Peyer's patch (tissue), 4 donors: ENCODE measurements at regions not wholly inside any gene's neighbourhood (a gene's known extent, or its start where the extent isn't known, plus 50 kb on each side); places are given as distances from the start of the nearest gene placed in this dataset.

Source experiments
- DNase-seq, 3 donors: peaks; one replicate each; pipeline ENCODE4 v3.0.0-alpha.2; 2017 to 2019
- H3K27ac ChIP-seq, 4 donors: fragments of 200-600 bp; sonication (generic); one replicate each; pipeline ENCODE4 v1.5.1; 2016 to 2019
- H3K27me3 ChIP-seq, 2 donors: fragments of 200-600 bp; sonication (generic); one replicate each; pipeline ENCODE4 v1.5.1; 2019
- H3K36me3 ChIP-seq, 3 donors: fragments of 200-600 bp; sonication (generic); one replicate each; pipeline ENCODE4 v1.5.1; 2016 to 2019
- H3K4me1 ChIP-seq, 4 donors: fragments of 200-600 bp; sonication (generic); one replicate each; pipeline ENCODE4 v1.5.1; 2016 to 2019
- H3K4me3 ChIP-seq, 4 donors: fragments of 200-600 bp; sonication (generic); 1 replicate in 3 of 4; 2 replicates in 1 of 4; pipeline ENCODE4 v1.5.1; 2016 to 2019; ENCODE audit warnings: mild to moderate bottlenecking in 1 of 4
- H3K9me3 ChIP-seq, 4 donors: fragments of 200-600 bp; sonication (generic); one replicate each; pipeline ENCODE4 v1.5.1; 2016 to 2019; ENCODE audit warnings: mild to moderate bottlenecking in 1 of 4
- POLR2A ChIP-seq, 2 donors: fragments of 450-650 bp; IDR thresholded peaks; one replicate each; pipeline ENCODE4 v1.5.1; 2017; ENCODE audit warnings: antibody characterized with exemption in 2 of 2, mild to moderate bottlenecking in 2 of 2, moderate library complexity in 2 of 2
- TF ChIP-seq, protein P1 (sequence below), 6 experiments: fragments of 450-650 bp in 4 of 6; fragments of 200-600 bp in 2 of 6; sonication (generic) in 1 of 6; IDR thresholded peaks; one replicate each; pipeline ENCODE4 v1.5.1; 2017 to 2019; ENCODE audit warnings: antibody characterized with exemption in 6 of 6, mild to moderate bottlenecking in 3 of 6, moderate library complexity in 1 of 6

DNA sequence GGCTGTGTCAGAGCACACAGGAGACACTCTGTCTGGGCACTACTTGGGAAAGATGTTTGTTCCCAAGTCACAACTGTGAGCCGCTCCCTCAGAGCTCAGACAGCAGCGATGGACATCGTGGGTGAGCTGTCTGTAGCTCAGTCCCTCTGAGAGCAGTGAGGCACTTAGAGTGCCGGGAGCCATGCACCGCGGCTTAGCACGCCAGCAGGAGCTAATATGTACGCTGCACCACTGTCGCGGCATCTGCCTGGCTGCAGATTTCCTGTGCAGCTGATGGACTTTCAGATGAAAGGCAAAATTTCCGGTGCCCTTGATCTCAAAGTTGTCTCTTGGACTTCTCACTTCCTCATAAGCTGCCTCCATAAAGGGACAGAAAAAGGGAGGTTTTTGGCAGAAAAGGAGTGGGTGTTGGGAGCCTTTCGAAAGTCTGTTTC is 92.8 kb upstream of the ZNF469 start:
- Histone ChIP-seq H3K27ac (no peak overlapping the region), H3K9me3 (peaks cover 0 to 11% (median 3%) of the 10 kb centered on the region in 4 donors), H3K36me3 (no peaks in the 10 kb centered on the region), H3K27me3 (no peaks in the 10 kb centered on the region), H3K4me1 (no peaks in the 10 kb centered on the region), H3K4me3 (no peak overlapping the region)
- TF ChIP-seq POLR2A (IDR thresholded peaks at IDR 0.05) = no peak
- TF ChIP-seq, protein P1, sequence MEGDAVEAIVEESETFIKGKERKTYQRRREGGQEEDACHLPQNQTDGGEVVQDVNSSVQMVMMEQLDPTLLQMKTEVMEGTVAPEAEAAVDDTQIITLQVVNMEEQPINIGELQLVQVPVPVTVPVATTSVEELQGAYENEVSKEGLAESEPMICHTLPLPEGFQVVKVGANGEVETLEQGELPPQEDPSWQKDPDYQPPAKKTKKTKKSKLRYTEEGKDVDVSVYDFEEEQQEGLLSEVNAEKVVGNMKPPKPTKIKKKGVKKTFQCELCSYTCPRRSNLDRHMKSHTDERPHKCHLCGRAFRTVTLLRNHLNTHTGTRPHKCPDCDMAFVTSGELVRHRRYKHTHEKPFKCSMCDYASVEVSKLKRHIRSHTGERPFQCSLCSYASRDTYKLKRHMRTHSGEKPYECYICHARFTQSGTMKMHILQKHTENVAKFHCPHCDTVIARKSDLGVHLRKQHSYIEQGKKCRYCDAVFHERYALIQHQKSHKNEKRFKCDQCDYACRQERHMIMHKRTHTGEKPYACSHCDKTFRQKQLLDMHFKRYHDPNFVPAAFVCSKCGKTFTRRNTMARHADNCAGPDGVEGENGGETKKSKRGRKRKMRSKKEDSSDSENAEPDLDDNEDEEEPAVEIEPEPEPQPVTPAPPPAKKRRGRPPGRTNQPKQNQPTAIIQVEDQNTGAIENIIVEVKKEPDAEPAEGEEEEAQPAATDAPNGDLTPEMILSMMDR (IDR thresholded peaks at IDR 0.05) = no peak
- DNase-seq = peak in 1 of 3 donors; percentile 29

DNA sequence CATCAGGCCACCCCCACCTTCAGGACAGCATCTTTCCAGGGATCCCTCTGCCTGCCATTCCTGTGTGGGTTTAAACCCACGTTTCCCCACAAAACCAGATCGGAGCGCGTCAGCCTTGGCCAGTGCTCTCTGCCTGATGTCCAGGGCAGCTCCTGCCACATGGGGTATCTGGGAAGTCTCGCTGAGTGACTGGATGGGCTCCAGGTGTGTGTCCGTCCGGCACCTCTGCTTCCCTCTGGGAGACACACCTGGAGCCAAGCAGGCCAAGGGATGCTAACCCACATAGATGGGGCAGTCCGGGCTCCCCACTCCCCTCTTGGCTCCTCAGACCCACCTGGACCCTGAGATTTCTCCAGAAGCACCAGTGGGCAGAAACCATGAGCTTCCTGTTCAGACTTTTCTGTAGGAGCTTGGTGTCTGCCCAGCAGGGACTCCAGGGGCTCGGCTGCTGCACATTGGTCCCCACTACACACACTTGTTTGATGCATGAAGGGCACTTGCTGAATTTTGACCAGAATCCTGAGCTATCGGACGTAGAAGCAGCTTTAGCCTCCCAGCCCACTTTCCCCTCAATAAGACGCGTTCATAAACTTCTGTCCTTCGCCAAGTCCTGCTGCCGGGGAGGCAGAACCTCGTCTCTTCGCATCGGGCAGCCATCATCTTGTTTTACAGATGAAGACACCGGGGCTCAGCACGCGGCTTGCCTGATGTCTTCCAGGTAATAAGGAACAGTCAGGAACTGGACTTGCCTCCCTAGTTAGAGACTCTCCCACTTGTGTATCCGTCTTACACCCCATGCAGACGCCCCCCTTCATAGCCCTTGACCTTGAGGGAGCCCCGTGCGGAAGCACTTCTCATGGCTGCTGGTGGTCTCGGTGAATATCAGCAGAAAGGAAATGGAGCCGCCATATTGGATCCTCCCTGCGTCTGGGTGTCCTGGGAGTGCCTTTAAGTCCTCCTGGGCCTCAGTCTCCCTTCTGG is 91.6 kb upstream of the ZNF469 start:
- Histone ChIP-seq H3K27me3 (no peaks in the 10 kb centered on the region), H3K4me3 (no peak overlapping the region), H3K36me3 (no peaks in the 10 kb centered on the region), H3K9me3 (peaks cover 0 to 11% (median 3%) of the 10 kb centered on the region in 4 donors), H3K4me1 (no peaks in the 10 kb centered on the region), H3K27ac (no peak overlapping the region)
- TF ChIP-seq, protein P1 (IDR thresholded peaks at IDR 0.05) = no peak
- no peak for TF ChIP-seq POLR2A (IDR thresholded peaks at IDR 0.05)
- DNase-seq = peak in 1 of 3 donors; percentile 32

DNA sequence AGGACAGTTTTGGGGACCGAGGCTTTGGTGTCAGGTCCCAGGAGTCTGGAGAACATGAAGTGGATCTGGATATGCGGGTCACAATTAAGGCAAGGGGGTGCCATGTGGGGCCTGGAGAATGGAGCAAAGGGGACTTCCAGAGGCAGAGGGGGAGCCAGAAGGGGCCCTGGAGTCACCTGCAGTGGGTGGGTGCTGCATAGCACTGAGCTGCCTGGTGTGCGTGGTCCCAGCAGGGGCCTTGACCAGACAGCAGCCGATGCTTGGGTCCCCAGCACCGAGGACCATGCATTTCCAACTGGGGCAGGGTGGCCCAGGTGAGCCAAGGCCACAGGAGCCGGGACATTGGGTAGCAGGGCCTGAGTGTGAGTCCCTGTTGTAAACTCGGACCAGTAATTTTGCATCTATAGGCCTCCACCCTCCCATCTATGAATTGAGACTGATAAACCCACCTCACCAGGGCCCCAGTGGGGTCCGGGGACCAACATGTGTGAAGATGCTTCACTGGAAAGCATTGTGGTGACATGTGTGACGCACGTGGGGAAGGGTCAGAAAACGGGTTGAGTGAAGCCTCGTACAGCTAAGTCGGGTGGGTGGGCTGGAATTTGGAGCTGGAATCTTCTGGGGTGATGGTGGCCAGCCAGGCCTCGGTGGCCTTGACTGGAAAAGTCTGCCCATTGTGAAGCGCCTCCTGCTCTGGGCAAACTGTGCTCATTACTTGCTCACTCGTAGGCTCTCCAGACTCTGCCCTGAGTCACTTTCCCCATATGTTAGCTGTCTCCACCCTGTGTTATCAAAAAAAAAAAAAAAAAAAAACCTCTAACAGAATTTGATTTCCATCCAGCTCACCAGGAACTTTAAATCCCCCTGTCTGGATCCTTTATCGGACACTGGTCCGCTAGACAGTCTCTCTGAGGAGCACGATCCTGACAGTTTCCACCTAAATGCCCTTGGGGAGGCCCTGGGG is 90.5 kb upstream of the ZNF469 start:
- Histone ChIP-seq H3K36me3 (no peaks in the 10 kb centered on the region), H3K9me3 (peaks cover 0 to 4% (median 0%) of the 10 kb centered on the region in 4 donors), H3K4me1 (no peaks in the 10 kb centered on the region), H3K27ac (no peak overlapping the region), H3K4me3 (no peak overlapping the region), H3K27me3 (no peaks in the 10 kb centered on the region)
- TF ChIP-seq POLR2A (IDR thresholded peaks at IDR 0.05) = no peak
- TF ChIP-seq, protein P1 (IDR thresholded peaks at IDR 0.05) = no peak
- peak in 1 of 3 donors; percentile 34 for DNase-seq

DNA sequence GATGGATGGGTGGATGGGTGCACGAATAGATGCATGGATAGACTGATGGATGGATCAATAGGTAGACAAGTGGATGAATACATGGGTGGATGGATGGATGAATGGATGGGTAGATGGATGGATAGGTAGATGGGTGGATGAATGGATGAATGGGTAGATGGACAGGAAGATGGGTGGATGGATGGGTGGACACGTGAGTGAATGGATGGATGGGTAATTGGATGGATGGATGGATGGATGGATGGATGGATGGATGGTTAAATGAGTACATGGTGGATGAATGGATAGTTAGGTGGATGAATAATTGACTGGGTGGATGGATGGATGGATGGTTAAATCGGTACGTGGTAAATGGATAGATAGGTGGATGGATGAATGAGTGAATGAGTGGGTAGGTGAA is 89.7 kb upstream of the ZNF469 start:
- no peak overlapping the region for H3K27ac ChIP-seq
- H3K27me3 ChIP-seq = no peaks in the 10 kb centered on the region
- no peak overlapping the region for H3K4me3 ChIP-seq
- peaks cover 0 to 2% (median 0%) of the 10 kb centered on the region in 4 donors for H3K9me3 ChIP-seq
- TF ChIP-seq, protein P1 (IDR thresholded peaks at IDR 0.05) = no peak
- no peak for TF ChIP-seq POLR2A (IDR thresholded peaks at IDR 0.05)
- no peaks in the 10 kb centered on the region for H3K4me1 ChIP-seq
- DNase-seq = no peak
- no peaks in the 10 kb centered on the region for H3K36me3 ChIP-seq

DNA sequence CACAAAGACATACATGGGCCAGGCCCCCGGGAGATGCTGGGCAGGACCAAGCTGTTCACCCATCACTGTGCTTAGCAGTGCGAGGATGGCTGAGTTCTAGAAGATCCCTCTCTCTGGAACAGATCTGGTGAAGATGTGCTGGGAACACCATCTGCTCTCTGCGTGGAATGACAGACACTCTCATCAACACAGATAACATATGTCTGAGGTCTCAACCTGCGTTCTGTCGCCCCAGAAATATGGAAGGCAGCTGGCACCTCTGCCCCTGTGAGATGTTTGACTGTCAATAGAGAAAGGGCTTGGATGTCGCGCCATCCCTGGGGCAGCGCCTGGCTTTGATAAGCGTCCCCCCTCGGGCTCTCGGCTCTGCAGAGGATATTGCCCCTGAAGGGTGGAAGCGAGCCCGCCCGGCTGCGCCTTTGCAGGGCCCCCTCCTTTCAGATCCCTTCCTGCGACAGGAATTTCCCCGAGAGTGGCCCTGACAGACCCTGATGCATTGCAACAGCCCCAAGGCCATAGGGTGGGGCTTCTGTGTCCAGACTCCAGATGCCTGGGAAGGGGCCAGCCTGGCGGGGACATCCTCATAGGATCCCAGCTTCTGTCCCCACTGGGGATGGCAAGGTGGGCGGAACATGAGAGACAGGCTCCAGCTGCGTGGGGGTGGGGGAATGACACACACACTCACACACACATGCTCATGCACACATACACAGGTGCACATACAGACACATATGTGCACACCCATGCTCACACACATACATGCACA is 86.9 kb upstream of the ZNF469 start:
- H3K27me3 ChIP-seq = no peaks in the 10 kb centered on the region
- H3K27ac ChIP-seq = no peak overlapping the region
- H3K36me3 ChIP-seq = no peaks in the 10 kb centered on the region
- TF ChIP-seq POLR2A (IDR thresholded peaks at IDR 0.05) = no peak
- TF ChIP-seq, protein P1 (IDR thresholded peaks at IDR 0.05) = no peak
- H3K9me3 ChIP-seq = no peaks in the 10 kb centered on the region
- DNase-seq = peak in 1 of 3 donors; percentile 24
- no peak overlapping the region for H3K4me3 ChIP-seq
- no peaks in the 10 kb centered on the region for H3K4me1 ChIP-seq
